IPS-15b (cell line): ENCODE measurements at regions not wholly inside any gene's neighbourhood (a gene's known extent, or its start where the extent isn't known, plus 50 kb on each side); places are given as distances from the start of the nearest gene placed in this dataset.

Source experiments
- H3K27me3 ChIP-seq: one replicate; pipeline ENCODE4 v1.6.1; 2013; ENCODE audit warnings: low read length; ENCODE audit not compliant: control insufficient read depth, insufficient read depth
- H3K36me3 ChIP-seq: one replicate; pipeline ENCODE4 v1.6.1; 2013; ENCODE audit warnings: low read length; ENCODE audit not compliant: control insufficient read depth, insufficient read depth
- H3K4me1 ChIP-seq: one replicate; pipeline ENCODE4 v1.6.1; 2013; ENCODE audit warnings: mild to moderate bottlenecking, low read length; ENCODE audit not compliant: control insufficient read depth, insufficient read depth
- H3K4me3 ChIP-seq: one replicate; pipeline ENCODE4 v1.5.1; 2013; ENCODE audit warnings: low read depth, low read length
- H3K9ac ChIP-seq: one replicate; pipeline ENCODE4 v1.6.1; 2013; ENCODE audit warnings: low read depth, mild to moderate bottlenecking, low read length
- H3K9me3 ChIP-seq: one replicate; pipeline ENCODE4 v1.6.1; 2013; ENCODE audit warnings: mild to moderate bottlenecking, low read length; ENCODE audit not compliant: control insufficient read depth, insufficient read depth

GRCh38 chr18:1392865-1393734, 488.4 kb downstream of the ADCYAP1 start:
- Histone ChIP-seq H3K27me3 (no peaks in the 10 kb centered on the region), H3K4me1 (no peaks in the 10 kb centered on the region)

GRCh38 chr18:1393929-1394328, 489.3 kb downstream of the ADCYAP1 start:
- Histone ChIP-seq H3K4me3 (no peak overlapping the region), H3K27me3 (no peaks in the 10 kb centered on the region), H3K9me3 (no peaks in the 10 kb centered on the region), H3K4me1 (no peaks in the 10 kb centered on the region), H3K9ac (no peak overlapping the region), H3K36me3 (no peaks in the 10 kb centered on the region)

More at GRCh38 chr18:1392865-1393734, 488.4 kb downstream of the ADCYAP1 start:
- Histone ChIP-seq H3K36me3 (no peaks in the 10 kb centered on the region), H3K9ac (no peak overlapping the region), H3K4me3 (no peak overlapping the region), H3K9me3 (no peaks in the 10 kb centered on the region)

- Histone ChIP-seq H3K27me3 (no peaks in the 10 kb centered on the region), H3K4me3 (no peak overlapping the region), H3K4me1 (no peaks in the 10 kb centered on the region), H3K9ac (no peak overlapping the region), H3K9me3 (no peaks in the 10 kb centered on the region), H3K36me3 (no peaks in the 10 kb centered on the region)
Observed at GRCh38 chr18:1394426-1394825, 489.8 kb downstream of the ADCYAP1 start.

- Histone ChIP-seq H3K4me3 (no peak overlapping the region), H3K4me1 (no peaks in the 10 kb centered on the region), H3K9ac (no peak overlapping the region)
Observed at GRCh38 chr18:1394966-1395365, 490.3 kb downstream of the ADCYAP1 start.

GRCh38 chr18:1408376-1408775, 503.7 kb downstream of the ADCYAP1 start:
- Histone ChIP-seq H3K36me3 (no peaks in the 10 kb centered on the region), H3K4me3 (no peak overlapping the region), H3K9ac (no peak overlapping the region), H3K4me1 (no peaks in the 10 kb centered on the region), H3K9me3 (no peaks in the 10 kb centered on the region), H3K27me3 (no peaks in the 10 kb centered on the region)

More at GRCh38 chr18:1394966-1395365, 490.3 kb downstream of the ADCYAP1 start:
- H3K36me3 ChIP-seq = no peaks in the 10 kb centered on the region
- no peaks in the 10 kb centered on the region for H3K9me3 ChIP-seq
- no peaks in the 10 kb centered on the region for H3K27me3 ChIP-seq

- H3K4me3 ChIP-seq = no peak overlapping the region
- H3K36me3 ChIP-seq = no peaks in the 10 kb centered on the region
- no peaks in the 10 kb centered on the region for H3K4me1 ChIP-seq
- no peaks in the 10 kb centered on the region for H3K27me3 ChIP-seq
- no peaks in the 10 kb centered on the region for H3K9me3 ChIP-seq
- H3K9ac ChIP-seq = no peak overlapping the region
Observed at GRCh38 chr18:1412655-1413322, 508.1 kb downstream of the ADCYAP1 start.

GRCh38 chr18:1413323-1413675, 508.6 kb downstream of the ADCYAP1 start:
- Histone ChIP-seq H3K27me3 (no peaks in the 10 kb centered on the region), H3K4me3 (no peak overlapping the region), H3K9ac (no peak overlapping the region), H3K36me3 (no peaks in the 10 kb centered on the region), H3K4me1 (no peaks in the 10 kb centered on the region), H3K9me3 (no peaks in the 10 kb centered on the region)

- no peak overlapping the region for H3K4me3 ChIP-seq
- H3K9me3 ChIP-seq = no peaks in the 10 kb centered on the region
- no peaks in the 10 kb centered on the region for H3K27me3 ChIP-seq
- no peaks in the 10 kb centered on the region for H3K36me3 ChIP-seq
- no peak overlapping the region for H3K9ac ChIP-seq
- no peaks in the 10 kb centered on the region for H3K4me1 ChIP-seq
Observed at GRCh38 chr18:1416074-1416473, 511.4 kb downstream of the ADCYAP1 start.

- no peaks in the 10 kb centered on the region for H3K27me3 ChIP-seq
Observed at GRCh38 chr18:1421502-1421901, 516.8 kb downstream of the ADCYAP1 start.

GRCh38 chr18:1422634-1423033, 518.0 kb downstream of the ADCYAP1 start:
- Histone ChIP-seq H3K4me1 (no peaks in the 10 kb centered on the region), H3K4me3 (no peak overlapping the region), H3K9me3 (no peaks in the 10 kb centered on the region), H3K9ac (no peak overlapping the region), H3K36me3 (no peaks in the 10 kb centered on the region), H3K27me3 (no peaks in the 10 kb centered on the region)

More at GRCh38 chr18:1421502-1421901, 516.8 kb downstream of the ADCYAP1 start:
- no peak overlapping the region for H3K9ac ChIP-seq
- H3K4me3 ChIP-seq = no peak overlapping the region
- no peaks in the 10 kb centered on the region for H3K9me3 ChIP-seq
- H3K4me1 ChIP-seq = no peaks in the 10 kb centered on the region
- no peaks in the 10 kb centered on the region for H3K36me3 ChIP-seq

GRCh38 chr18:1425679-1426078, 521.0 kb downstream of the ADCYAP1 start:
- no peaks in the 10 kb centered on the region for H3K4me1 ChIP-seq
- no peaks in the 10 kb centered on the region for H3K9me3 ChIP-seq
- no peaks in the 10 kb centered on the region for H3K36me3 ChIP-seq
- H3K4me3 ChIP-seq = no peak overlapping the region
- no peaks in the 10 kb centered on the region for H3K27me3 ChIP-seq
- no peak overlapping the region for H3K9ac ChIP-seq

GRCh38 chr18:1435487-1435886, 530.8 kb downstream of the ADCYAP1 start:
- Histone ChIP-seq H3K27me3 (no peaks in the 10 kb centered on the region), H3K4me3 (no peak overlapping the region), H3K9me3 (no peaks in the 10 kb centered on the region), H3K9ac (no peak overlapping the region), H3K36me3 (no peaks in the 10 kb centered on the region), H3K4me1 (no peaks in the 10 kb centered on the region)
